Calu3 (cell line): ENCODE measurements at regions not wholly inside any gene's neighbourhood (a gene's known extent, or its start where the extent isn't known, plus 50 kb on each side); places are given as distances from the start of the nearest gene placed in this dataset.

Experiments used
- BruUV-seq: library from RNA; stranded (reverse); fragments of 400-500 nt; replicated peaks from 2 replicates; lab custom pipeline; 2021; lab: Mats Ljungman, UMichigan
- CTCF ChIA-PET: fragments of 300-600 bp; sonication (Branson Sonifier 250); formaldehyde crosslinking; loops from one replicate; lab custom pipeline; 2022; ENCODE audit warnings: antibody characterized with exemption; lab: Charles Lee
- DNase-seq: peaks from one replicate; pipeline ENCODE4 v3.0.0; 2022
- H3K27ac Mint-ChIP-seq: one replicate; pipeline ENCODE4 v1.8.0; 2022; ENCODE audit warnings: mixed read lengths; ENCODE audit not compliant: unreplicated experiment
- H3K27me3 Mint-ChIP-seq: one replicate; pipeline ENCODE4 v1.8.0; 2022; ENCODE audit warnings: mixed read lengths; ENCODE audit not compliant: unreplicated experiment
- H3K36me3 Mint-ChIP-seq: one replicate; pipeline ENCODE4 v1.8.0; 2022; ENCODE audit warnings: mild to moderate bottlenecking, moderate library complexity, mixed read lengths; ENCODE audit not compliant: insufficient read depth, unreplicated experiment
- H3K4me1 Mint-ChIP-seq: one replicate; pipeline ENCODE4 v1.8.0; 2022; ENCODE audit warnings: mild to moderate bottlenecking, low read depth, mixed read lengths; ENCODE audit not compliant: unreplicated experiment
- H3K4me3 Mint-ChIP-seq: one replicate; pipeline ENCODE4 v1.8.0; 2022; ENCODE audit warnings: mild to moderate bottlenecking, low read depth, moderate library complexity, mixed read lengths; ENCODE audit not compliant: unreplicated experiment
- H3K9me3 Mint-ChIP-seq: one replicate; pipeline ENCODE4 v1.8.0; 2022; ENCODE audit warnings: low read depth, mixed read lengths; ENCODE audit not compliant: unreplicated experiment
- CTCF ChIP-seq: fragments of 200-600 bp; IDR thresholded peaks from one replicate; pipeline ENCODE4 v1.8.0; 2022; ENCODE audit warnings: antibody characterized with exemption; ENCODE audit not compliant: unreplicated experiment
- intact Hi-C: fragments of 100-400 bp; cut with micrococcal nuclease; formaldehyde crosslinking; loops from one replicate; pipeline ENCODE4 v1.10.0; 2022; ENCODE audit not compliant: unreplicated experiment

GRCh38 chr10:107238275-107238674, 73.8 kb upstream of the SORCS1 start:
- no peaks in the 10 kb centered on the region for H3K36me3 Mint-ChIP-seq
- CTCF ChIA-PET = no interaction called here
- H3K4me3 Mint-ChIP-seq = no peak overlapping the region
- intact Hi-C loops = no loop called here
- H3K4me1 Mint-ChIP-seq = no peaks in the 10 kb centered on the region
- DNase-seq = no peak
- TF ChIP-seq CTCF = no peak
- H3K27me3 Mint-ChIP-seq = no peaks in the 10 kb centered on the region
- H3K27ac Mint-ChIP-seq = no peak overlapping the region
- H3K9me3 Mint-ChIP-seq = peaks cover 11% of the 10 kb centered on the region
- BruUV-seq = no TSS peak

GRCh38 chr10:107232013-107232412, 67.5 kb upstream of the SORCS1 start:
- H3K9me3 Mint-ChIP-seq = peaks cover 11% of the 10 kb centered on the region
- DNase-seq = no peak
- no peaks in the 10 kb centered on the region for H3K36me3 Mint-ChIP-seq
- CTCF ChIA-PET = no interaction called here
- no peak for TF ChIP-seq CTCF
- intact Hi-C loops = no loop called here
- BruUV-seq = no TSS peak
- H3K27ac Mint-ChIP-seq = no peak overlapping the region
- no peaks in the 10 kb centered on the region for H3K27me3 Mint-ChIP-seq
- no peak overlapping the region for H3K4me3 Mint-ChIP-seq
- H3K4me1 Mint-ChIP-seq = no peaks in the 10 kb centered on the region

- no peaks in the 10 kb centered on the region for H3K36me3 Mint-ChIP-seq
- BruUV-seq = no TSS peak
- CTCF ChIA-PET = no interaction called here
- no peak overlapping the region for H3K4me3 Mint-ChIP-seq
- peaks cover 11% of the 10 kb centered on the region for H3K9me3 Mint-ChIP-seq
- H3K27ac Mint-ChIP-seq = no peak overlapping the region
- TF ChIP-seq CTCF = no peak
- intact Hi-C loops = no loop called here
- no peaks in the 10 kb centered on the region for H3K4me1 Mint-ChIP-seq
- no peaks in the 10 kb centered on the region for H3K27me3 Mint-ChIP-seq
- DNase-seq = no peak
These were observed 66.4 kb upstream of the SORCS1 start for GRCh38 chr10:107230887-107231286.

- TF ChIP-seq CTCF = no peak
- DNase-seq = no peak
- H3K27ac Mint-ChIP-seq = no peak overlapping the region
- no peak overlapping the region for H3K4me3 Mint-ChIP-seq
- CTCF ChIA-PET = no interaction called here
- H3K9me3 Mint-ChIP-seq = peaks cover 6% of the 10 kb centered on the region
- no TSS peak for BruUV-seq
- H3K36me3 Mint-ChIP-seq = no peaks in the 10 kb centered on the region
- H3K27me3 Mint-ChIP-seq = no peaks in the 10 kb centered on the region
- H3K4me1 Mint-ChIP-seq = no peaks in the 10 kb centered on the region
- intact Hi-C loops = no loop called here
These were observed 51.2 kb upstream of the SORCS1 start for GRCh38 chr10:107215681-107216080.
